A549 (cell line): ENCODE measurements at regions not wholly inside any gene's neighbourhood (a gene's known extent, or its start where the extent isn't known, plus 50 kb on each side); places are given as distances from the start of the nearest gene placed in this dataset.

Source experiments
- ATAC-seq, 2 experiments: fragments of 200-7000 bp in 1 of 2; fragments of >200 bp in 1 of 2; cut with Nextera tagmentation in 1 of 2; cut with Tn5 transposase in 1 of 2; 3 replicates each; pipeline versions ENCODE4 v1.8.0 to v1.9.1; 2018 to 2020; ENCODE audit warnings: mild to moderate bottlenecking in 1 of 2, moderate library complexity in 1 of 2
- CTCF ChIA-PET: fragments of 300-600 bp; sonication (Branson Sonifier 250); formaldehyde crosslinking; extraction: SDS; loops from one replicate; lab custom pipeline; 2021; ENCODE audit warnings: antibody characterized with exemption, inconsistent platforms; lab: Yijun Ruan, JAX
- POLR2A ChIA-PET: fragments of 350-600 bp; formaldehyde crosslinking; extraction: SDS; loops from one replicate; lab custom pipeline; 2021; ENCODE audit warnings: antibody characterized with exemption, inconsistent platforms; lab: Yijun Ruan, JAX
- DNase-seq, 2 experiments: peaks; one replicate each; pipeline versions ENCODE4 v3.0.0 to v3.0.0-alpha.2; 2011 to 2016; ENCODE audit warnings: low read depth in 1 of 2, low spot score in 1 of 2
- FAIRE-seq: peaks from 2 replicates; lab custom pipeline; 2011; peaks lifted over from hg19 to GRCh38; lab: Jason Lieb, UNC
- H3K27ac ChIP-seq, 2 experiments: fragments of >200 bp; sonication (Bioruptor Twin); formaldehyde crosslinking; 3 replicates each; pipeline ENCODE4 v1.5.1; 2016 to 2017
- H3K4me1 ChIP-seq: fragments of >200 bp; sonication (Bioruptor Twin); formaldehyde crosslinking; 3 replicates; pipeline ENCODE4 v1.6.1; 2016
- H3K4me2 ChIP-seq: fragments of >200 bp; sonication (Bioruptor Twin); formaldehyde crosslinking; 3 replicates; pipeline ENCODE4 v1.6.1; 2016
- H3K4me3 ChIP-seq: fragments of >200 bp; sonication (Bioruptor Twin); formaldehyde crosslinking; 3 replicates; pipeline ENCODE4 v1.5.1; 2016
- H3K9me3 ChIP-seq: fragments of >200 bp; sonication (Bioruptor Twin); formaldehyde crosslinking; 3 replicates; pipeline ENCODE4 v1.6.1; 2016
- ATOH8 ChIP-seq: fragments of 250-450 bp; sonication (Bioruptor Pico); IDR thresholded peaks from 2 replicates; pipeline ENCODE4 v1.5.0; 2020; ENCODE audit warnings: low read depth, mild to moderate bottlenecking, moderate library complexity
- CBX2 ChIP-seq: fragments of 200-600 bp; sonication (generic); IDR thresholded peaks from 2 replicates; pipeline ENCODE4 v1.6.1; 2016; ENCODE audit warnings: low read depth, mild to moderate bottlenecking, borderline replicate concordance
- CEBPB ChIP-seq, 2 experiments: fragments of >200 bp in 1 of 2; sonication (Bioruptor Twin) in 1 of 2; formaldehyde crosslinking in 1 of 2; IDR thresholded peaks; 2 replicates each; pipeline ENCODE4 v1.6.1; 2012 to 2016
- CHD2 ChIP-seq: fragments of 150-350 bp; IDR thresholded peaks from 2 replicates; pipeline ENCODE4 v1.6.1; 2014; ENCODE audit warnings: low read length; ENCODE audit not compliant: partially characterized antibody
- E2F6 ChIP-seq: IDR thresholded peaks from 2 replicates; pipeline ENCODE4 v1.6.1; 2012; ENCODE audit warnings: low read depth, borderline replicate concordance
- ESRRA ChIP-seq: fragments of 150-350 bp; IDR thresholded peaks from 2 replicates; pipeline ENCODE4 v1.6.1; 2014; ENCODE audit warnings: mild to moderate bottlenecking, low read length, borderline replicate concordance
- FOXS1 ChIP-seq: fragments of 250-450 bp; sonication (Bioruptor Pico); IDR thresholded peaks from 2 replicates; pipeline ENCODE4 v1.5.0; 2020; ENCODE audit warnings: mild to moderate bottlenecking, moderate library complexity
- GATA3 ChIP-seq: IDR thresholded peaks from 2 replicates; pipeline ENCODE4 v1.6.1; 2012; ENCODE audit warnings: borderline replicate concordance
- HDAC2 ChIP-seq: fragments of 200-600 bp; sonication (generic); IDR thresholded peaks from 2 replicates; pipeline ENCODE4 v1.6.1; 2016
- JUNB ChIP-seq: fragments of >200 bp; sonication (Bioruptor Twin); formaldehyde crosslinking; IDR thresholded peaks from 2 replicates; pipeline ENCODE4 v1.6.1; 2016
- KDM5A ChIP-seq: fragments of 200-600 bp; sonication (generic); IDR thresholded peaks from 2 replicates; pipeline ENCODE4 v1.6.1; 2016; ENCODE audit warnings: antibody characterized with exemption, mild to moderate bottlenecking
- MAFK ChIP-seq: fragments of 450-650 bp; IDR thresholded peaks from 2 replicates; pipeline ENCODE4 v1.6.1; 2014; ENCODE audit not compliant: partially characterized antibody
- NFE2L2 ChIP-seq: fragments of 150-350 bp; conservative IDR thresholded peaks from 2 replicates; pipeline ENCODE4 v1.6.1; 2014; ENCODE audit warnings: low read length
- NPAS2 ChIP-seq: fragments of 250-450 bp; sonication (Bioruptor Pico); IDR thresholded peaks from 2 replicates; pipeline ENCODE4 v1.8.0; 2022; ENCODE audit warnings: mild to moderate bottlenecking, moderate library complexity, borderline replicate concordance
- NR3C1 ChIP-seq: fragments of >200 bp; sonication (Bioruptor Twin); formaldehyde crosslinking; IDR thresholded peaks from 3 replicates; pipeline ENCODE4 v1.6.1; 2017
- POLR2A ChIP-seq: IDR thresholded peaks from 2 replicates; pipeline ENCODE4 v1.6.1; 2012; ENCODE audit warnings: mild to moderate bottlenecking, low read length
- POLR2AphosphoS2 ChIP-seq: conservative IDR thresholded peaks from 2 replicates; pipeline ENCODE4 v1.6.1; 2012; ENCODE audit warnings: low read length, improper control_type of control experiment, inconsistent platforms
- RAD21 ChIP-seq, 2 experiments: fragments of >200 bp in 1 of 2; sonication (Bioruptor Twin) in 1 of 2; formaldehyde crosslinking in 1 of 2; IDR thresholded peaks in 1 of 2; conservative IDR thresholded peaks in 1 of 2; 2 replicates in 1 of 2; 3 replicates in 1 of 2; pipeline ENCODE4 v1.6.1; 2012 to 2018; ENCODE audit warnings: inconsistent platforms in 1 of 2
- RARB ChIP-seq: fragments of 250-450 bp; sonication (Bioruptor Pico); IDR thresholded peaks from 2 replicates; pipeline ENCODE4 v1.8.0; 2021; ENCODE audit warnings: mild to moderate bottlenecking, moderate library complexity
- RCOR1 ChIP-seq: fragments of 150-350 bp; IDR thresholded peaks from 2 replicates; pipeline ENCODE4 v1.6.1; 2014; ENCODE audit warnings: antibody characterized with exemption, low read length, low read depth
- REST ChIP-seq: fragments of 200-600 bp; sonication (generic); IDR thresholded peaks from 2 replicates; pipeline ENCODE4 v1.6.1; 2016; ENCODE audit warnings: antibody characterized with exemption, mild to moderate bottlenecking, moderate library complexity
- RNF2 ChIP-seq: fragments of 200-600 bp; sonication (generic); IDR thresholded peaks from 2 replicates; pipeline ENCODE4 v1.6.1; 2016; ENCODE audit warnings: low read depth, mild to moderate bottlenecking, antibody characterized with exemption, moderate library complexity, borderline replicate concordance
- TP53 ChIP-seq: fragments of 250-450 bp; sonication (Bioruptor Pico); IDR thresholded peaks from 2 replicates; pipeline ENCODE4 v1.5.0; 2021; ENCODE audit warnings: mild to moderate bottlenecking, moderate library complexity
- ZC3H11A ChIP-seq: fragments of 450-650 bp; IDR thresholded peaks from 2 replicates; pipeline ENCODE4 v1.6.1; 2014; ENCODE audit warnings: antibody characterized with exemption, mild to moderate bottlenecking
- ZNF302 ChIP-seq: fragments of 250-450 bp; sonication (Bioruptor Pico); IDR thresholded peaks from 2 replicates; pipeline ENCODE4 v1.9.0; 2021; ENCODE audit warnings: inconsistent platforms, mild to moderate bottlenecking, moderate library complexity
- ZSCAN20 ChIP-seq: fragments of 250-450 bp; sonication (Bioruptor Pico); IDR thresholded peaks from 2 replicates; pipeline ENCODE4 v1.8.0; 2022; ENCODE audit warnings: mild to moderate bottlenecking, moderate library complexity
- WGBS: methylation state at CpG from one replicate; pipeline ENCODE4 v1.1.6; 2017; ENCODE audit errors: missing lambda C conversion rate; 5-methylcytosine and 5-hydroxymethylcytosine counted together

GRCh38 chr20:53852691-53853090 is 217.7 kb downstream of the BCAS1 start:
- FAIRE-seq, result no peak
- no peaks in the 10 kb centered on the region for H3K4me1 ChIP-seq
- POLR2A ChIA-PET, result no interaction called here
- DNase-seq, result no peak
- no peak overlapping the region for H3K4me3 ChIP-seq
- CTCF ChIA-PET, result interaction anchor here (1.6 to 1.8 kb wide), 2 partner anchors 9 to 63 kb away, joined by 4 to 8 read pairs; no protein-coding TSS in a partner anchor
- 90% methylated on average over 5 of the region's 5 CpGs for WGBS
- no peak for TF ChIP-seq RNF2
- no peak for TF ChIP-seq ESRRA
- no peak for TF ChIP-seq RARB (CRISPR knock-in tag)
- TF ChIP-seq RCOR1, result no peak
- TF ChIP-seq ZNF302 (CRISPR knock-in tag), result no peak
- TF ChIP-seq KDM5A, result no peak
- TF ChIP-seq HDAC2, result no peak
- no peak for TF ChIP-seq FOXS1 (CRISPR knock-in tag)
- no peak for TF ChIP-seq CEBPB (IDR thresholded peaks at IDR 0.05)
- no peak for TF ChIP-seq POLR2A
- no peak for TF ChIP-seq RAD21 (conservative IDR thresholded peaks at IDR 0.05 in 1 of 2, IDR thresholded peaks at IDR 0.05 in 1 of 2)
- H3K4me2 ChIP-seq, result no peak overlapping the region
- H3K27ac ChIP-seq, result peak overlapping the region in 1 of 2 experiments; percentile 49; a peak in 1 of 6 replicates
- no peak for ATAC-seq
- no peaks in the 10 kb centered on the region for H3K9me3 ChIP-seq

GRCh38 chr20:53852014-53852413 is 218.4 kb downstream of the BCAS1 start:
- Histone ChIP-seq H3K4me3 (no peak overlapping the region), H3K27ac (peak overlapping the region in 1 of 2 experiments; percentile 60; a peak in 2 of 6 replicates), H3K4me2 (no peak overlapping the region), H3K4me1 (no peaks in the 10 kb centered on the region), H3K9me3 (no peaks in the 10 kb centered on the region)
- POLR2A ChIA-PET, result interaction anchor here (0.6 kb wide), 1 partner anchor 258 kb away, joined by 3 read pairs; no protein-coding TSS in a partner anchor
- no peak for FAIRE-seq
- ATAC-seq, result no peak
- CTCF ChIA-PET, result interaction anchor here (0.7 to 1.8 kb wide), 4 partner anchors 9 to 274 kb away, joined by 3 to 8 read pairs (median 4); no protein-coding TSS in a partner anchor
- 61% methylated on average over 3 of the region's 3 CpGs for WGBS
- DNase-seq, result no peak
- TF ChIP-seq KDM5A (no peak), POLR2AphosphoS2 (no peak), REST (no peak), ATOH8 (CRISPR knock-in tag) (no peak), ESRRA (no peak), NFE2L2 (no peak), NR3C1 (no peak), CEBPB (IDR thresholded peaks at IDR 0.05) (no peak), ZNF302 (CRISPR knock-in tag) (no peak), NPAS2 (CRISPR knock-in tag) (no peak), ZC3H11A (no peak), CBX2 (no peak), E2F6 (no peak), JUNB (no peak), POLR2A (no peak), TP53 (CRISPR knock-in tag) (no peak), MAFK (no peak), GATA3 (no peak), CHD2 (no peak), ZSCAN20 (no peak)
- TF ChIP-seq, all 56 proteins: peak for 0
